ENCODE measurements at regions not wholly inside any gene's neighbourhood (a gene's known extent, or its start where the extent isn't known, plus 50 kb on each side); places are given as distances from the start of the nearest gene placed in this dataset.

DNA sequence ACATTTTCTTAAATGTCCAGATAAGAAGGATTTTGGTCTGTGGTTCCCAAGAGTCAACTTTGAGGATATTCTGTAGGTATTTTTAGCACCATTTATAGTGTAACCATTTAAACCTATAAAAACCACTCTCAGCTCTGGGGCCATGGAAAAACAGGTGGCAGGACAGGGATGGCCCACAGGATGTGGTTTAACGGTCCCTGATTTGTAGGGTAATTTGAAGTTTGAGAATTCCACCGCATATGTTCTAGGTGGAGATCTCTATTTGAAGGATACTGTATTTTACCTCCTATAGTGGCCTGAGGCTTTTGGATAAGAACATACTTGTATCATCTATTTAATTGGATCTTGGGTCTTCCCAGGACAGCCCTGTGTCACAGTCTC is 62.4 kb upstream of the IGLL5 start:
- TF ChIP-seq, protein P1, sequence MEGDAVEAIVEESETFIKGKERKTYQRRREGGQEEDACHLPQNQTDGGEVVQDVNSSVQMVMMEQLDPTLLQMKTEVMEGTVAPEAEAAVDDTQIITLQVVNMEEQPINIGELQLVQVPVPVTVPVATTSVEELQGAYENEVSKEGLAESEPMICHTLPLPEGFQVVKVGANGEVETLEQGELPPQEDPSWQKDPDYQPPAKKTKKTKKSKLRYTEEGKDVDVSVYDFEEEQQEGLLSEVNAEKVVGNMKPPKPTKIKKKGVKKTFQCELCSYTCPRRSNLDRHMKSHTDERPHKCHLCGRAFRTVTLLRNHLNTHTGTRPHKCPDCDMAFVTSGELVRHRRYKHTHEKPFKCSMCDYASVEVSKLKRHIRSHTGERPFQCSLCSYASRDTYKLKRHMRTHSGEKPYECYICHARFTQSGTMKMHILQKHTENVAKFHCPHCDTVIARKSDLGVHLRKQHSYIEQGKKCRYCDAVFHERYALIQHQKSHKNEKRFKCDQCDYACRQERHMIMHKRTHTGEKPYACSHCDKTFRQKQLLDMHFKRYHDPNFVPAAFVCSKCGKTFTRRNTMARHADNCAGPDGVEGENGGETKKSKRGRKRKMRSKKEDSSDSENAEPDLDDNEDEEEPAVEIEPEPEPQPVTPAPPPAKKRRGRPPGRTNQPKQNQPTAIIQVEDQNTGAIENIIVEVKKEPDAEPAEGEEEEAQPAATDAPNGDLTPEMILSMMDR (IDR thresholded peaks at IDR 0.05): no peak
- TF ChIP-seq POLR2A (IDR thresholded peaks at IDR 0.05): no peak
